Inferior parietal cortex (tissue), 1 donor: ENCODE measurements at regions not wholly inside any gene's neighbourhood (a gene's known extent, or its start where the extent isn't known, plus 50 kb on each side); places are given as distances from the start of the nearest gene placed in this dataset.

ENCODE experiments used
- DNase-seq: peaks from one replicate; pipeline ENCODE4 v3.0.0-alpha.2; 2016; ENCODE audit errors: extremely low spot score

GRCh38 chr6:137353842-137354397, 134.7 kb upstream of the IFNGR1 start:
- DNase-seq: no peak

GRCh38 chr6:137353346-137353745, 134.2 kb upstream of the IFNGR1 start:
- no peak for DNase-seq

GRCh38 chr6:137352859-137353258, 133.7 kb upstream of the IFNGR1 start:
- no peak for DNase-seq

- no peak for DNase-seq
Observed at GRCh38 chr6:137351890-137352289, 132.7 kb upstream of the IFNGR1 start.

GRCh38 chr6:137350857-137351256, 131.7 kb upstream of the IFNGR1 start:
- no peak for DNase-seq

- DNase-seq: peak; percentile 81
Observed at GRCh38 chr6:137349856-137350830, 131.0 kb upstream of the IFNGR1 start.

- no peak for DNase-seq
Observed at GRCh38 chr6:137348777-137349176, 129.6 kb upstream of the IFNGR1 start.

- DNase-seq: no peak
Observed at GRCh38 chr6:137343241-137343640, 124.1 kb upstream of the IFNGR1 start.

GRCh38 chr6:137342607-137343190, 123.5 kb upstream of the IFNGR1 start:
- DNase-seq: no peak

GRCh38 chr6:137341681-137342195, 122.6 kb upstream of the IFNGR1 start:
- peak; percentile 68 for DNase-seq

- DNase-seq: no peak
Observed at GRCh38 chr6:137339929-137340559, 120.9 kb upstream of the IFNGR1 start.

- DNase-seq: no peak
Observed at GRCh38 chr6:137334884-137335283, 115.7 kb upstream of the IFNGR1 start.

- no peak for DNase-seq
Observed at GRCh38 chr6:137334094-137334493, 114.9 kb upstream of the IFNGR1 start.

GRCh38 chr6:137332637-137333280, 113.6 kb upstream of the IFNGR1 start:
- no peak for DNase-seq

GRCh38 chr6:137323860-137324259, 104.7 kb upstream of the IFNGR1 start:
- DNase-seq: no peak

GRCh38 chr6:137320271-137320670, 101.1 kb upstream of the IFNGR1 start:
- DNase-seq: no peak

GRCh38 chr6:137316626-137317025, 97.4 kb upstream of the IFNGR1 start:
- DNase-seq: no peak

- DNase-seq: no peak
Observed at GRCh38 chr6:137315081-137315480, 95.9 kb upstream of the IFNGR1 start.

GRCh38 chr6:137313928-137314855, 95.0 kb upstream of the IFNGR1 start:
- peak; percentile 63 for DNase-seq

GRCh38 chr6:137313211-137313610, 94.0 kb upstream of the IFNGR1 start:
- no peak for DNase-seq
